CD14-positive monocyte (primary cell): ENCODE measurements at regions not wholly inside any gene's neighbourhood (a gene's known extent, or its start where the extent isn't known, plus 50 kb on each side); places are given as distances from the start of the nearest gene placed in this dataset.

Experiments
- DNase-seq, 3 donors: peaks; one replicate each; pipeline ENCODE4 v3.0.0-alpha.2; 2011 to 2022
- H2AFZ ChIP-seq: 2 replicates; pipeline ENCODE4 v1.6.0; 2012; ENCODE audit warnings: mild to moderate bottlenecking, low read depth, low read length, inconsistent platforms; ENCODE audit not compliant: insufficient read depth, poor library complexity, severe bottlenecking
- H3K27ac ChIP-seq, 2 donors: 1 replicate in 1 of 2; 2 replicates in 1 of 2; pipeline ENCODE4 v1.5.1; 2012 to 2013; ENCODE audit warnings: low read length in 2 of 2, control low read depth in 1 of 2, inconsistent platforms in 1 of 2, low read depth in 1 of 2, mild to moderate bottlenecking in 1 of 2
- H3K27me3 ChIP-seq, 2 donors: one replicate each; pipeline versions ENCODE4 v1.6.0 to v1.6.1; 2011 to 2013; ENCODE audit warnings: low read length in 2 of 2; ENCODE audit not compliant: control insufficient read depth in 2 of 2, insufficient read depth in 2 of 2
- H3K36me3 ChIP-seq, 2 donors: replicated peaks in 1 of 2; 1 replicate in 1 of 2; 2 replicates in 1 of 2; pipeline versions ENCODE4 v1.5.1 to v1.6.1; 2012 to 2013; ENCODE audit warnings: low read length in 2 of 2, control low read depth in 1 of 2, inconsistent platforms in 1 of 2, mild to moderate bottlenecking in 1 of 2; ENCODE audit not compliant: insufficient read depth in 2 of 2, control insufficient read depth in 1 of 2
- H3K4me1 ChIP-seq, 2 donors: 1 replicate in 1 of 2; 2 replicates in 1 of 2; pipeline versions ENCODE4 v1.5.1 to v1.6.1; 2012 to 2013; ENCODE audit warnings: low read length in 2 of 2, control low read depth in 1 of 2, inconsistent platforms in 1 of 2, mild to moderate bottlenecking in 1 of 2, moderate library complexity in 1 of 2; ENCODE audit not compliant: insufficient read depth in 2 of 2, control insufficient read depth in 1 of 2
- H3K4me2 ChIP-seq: replicated peaks from 2 replicates; pipeline ENCODE3; 2012; ENCODE audit warnings: low read length, moderate library complexity, mild to moderate bottlenecking; ENCODE audit not compliant: poor library complexity, severe bottlenecking; ENCODE audit errors: extremely low read depth
- H3K4me3 ChIP-seq, 3 experiments: fragments of 200-600 bp in 1 of 3; sonication (generic) in 1 of 3; replicated peaks in 1 of 3; 1 replicate in 2 of 3; 2 replicates in 1 of 3; pipeline ENCODE4 v1.5.1; 2011 to 2013; ENCODE audit warnings: low read length in 3 of 3, mild to moderate bottlenecking in 3 of 3, control low read depth in 2 of 3, low read depth in 2 of 3, inconsistent platforms in 1 of 3, moderate library complexity in 1 of 3
- H3K79me2 ChIP-seq: 2 replicates; pipeline ENCODE4 v1.6.0; 2012; ENCODE audit warnings: mild to moderate bottlenecking, control low read depth, inconsistent platforms, low read length, moderate library complexity; ENCODE audit not compliant: insufficient read depth
- H3K9ac ChIP-seq: 2 replicates; pipeline ENCODE4 v1.6.0; 2017; ENCODE audit warnings: low read length, mild to moderate bottlenecking; ENCODE audit not compliant: insufficient read depth, poor library complexity, severe bottlenecking
- H3K9me3 ChIP-seq, 2 donors: replicated peaks in 1 of 2; 1 replicate in 1 of 2; 2 replicates in 1 of 2; pipeline versions ENCODE4 v1.5.1 to v1.6.1; 2012 to 2013; ENCODE audit warnings: low read length in 2 of 2, control low read depth in 1 of 2; ENCODE audit not compliant: control insufficient read depth in 1 of 2, insufficient read depth in 1 of 2
- H4K20me1 ChIP-seq: 2 replicates; pipeline ENCODE4 v1.6.0; 2012; ENCODE audit warnings: mild to moderate bottlenecking, low read length, control low read depth, moderate library complexity; ENCODE audit not compliant: insufficient read depth
- H3K27ac Mint-ChIP-seq, 7 donors: one replicate each; pipeline ENCODE4 v1.8.0; 2020; ENCODE audit warnings: mild to moderate bottlenecking in 7 of 7, mixed read lengths in 7 of 7, moderate library complexity in 6 of 7, inconsistent platforms in 2 of 7
- H3K27me3 Mint-ChIP-seq, 3 donors: one replicate each; pipeline ENCODE4 v1.8.0; 2021 to 2022; ENCODE audit warnings: low read depth in 3 of 3, mild to moderate bottlenecking in 3 of 3, mixed read lengths in 3 of 3, moderate library complexity in 3 of 3, inconsistent platforms in 1 of 3
- H3K36me3 Mint-ChIP-seq, 2 donors: one replicate each; pipeline ENCODE4 v1.8.0; 2020; ENCODE audit warnings: mixed read lengths in 2 of 2, inconsistent platforms in 1 of 2, mild to moderate bottlenecking in 1 of 2
- H3K4me1 Mint-ChIP-seq: one replicate; pipeline ENCODE4 v1.8.0; 2020; ENCODE audit warnings: mild to moderate bottlenecking, mixed read lengths
- H3K4me3 Mint-ChIP-seq, 2 donors: one replicate each; pipeline ENCODE4 v1.8.0; 2020; ENCODE audit warnings: mild to moderate bottlenecking in 2 of 2, mixed read lengths in 2 of 2, moderate library complexity in 1 of 2
- H3K9me3 Mint-ChIP-seq, 7 donors: one replicate each; pipeline ENCODE4 v1.8.0; 2020 to 2022; ENCODE audit warnings: mixed read lengths in 7 of 7, mild to moderate bottlenecking in 6 of 7, moderate library complexity in 6 of 7, inconsistent platforms in 2 of 7
- WGBS: methylation state at CpG from one replicate; pipeline ENCODE4 v1.1.5; 2013; ENCODE audit warnings: missing lambda C conversion rate; ENCODE audit not compliant: insufficient coverage; 5-methylcytosine and 5-hydroxymethylcytosine counted together
- intact Hi-C, 2 donors: fragments of 100-400 bp; cut with micrococcal nuclease; formaldehyde crosslinking; loops; one replicate each; pipeline versions ENCODE4 v1.15.0 to v1.15.1; 2023
- TF ChIP-seq, protein P1 (sequence below): fragments of 200-600 bp; IDR thresholded peaks from one replicate; pipeline ENCODE4 v1.8.0; 2022; ENCODE audit warnings: antibody characterized with exemption, mild to moderate bottlenecking

DNA sequence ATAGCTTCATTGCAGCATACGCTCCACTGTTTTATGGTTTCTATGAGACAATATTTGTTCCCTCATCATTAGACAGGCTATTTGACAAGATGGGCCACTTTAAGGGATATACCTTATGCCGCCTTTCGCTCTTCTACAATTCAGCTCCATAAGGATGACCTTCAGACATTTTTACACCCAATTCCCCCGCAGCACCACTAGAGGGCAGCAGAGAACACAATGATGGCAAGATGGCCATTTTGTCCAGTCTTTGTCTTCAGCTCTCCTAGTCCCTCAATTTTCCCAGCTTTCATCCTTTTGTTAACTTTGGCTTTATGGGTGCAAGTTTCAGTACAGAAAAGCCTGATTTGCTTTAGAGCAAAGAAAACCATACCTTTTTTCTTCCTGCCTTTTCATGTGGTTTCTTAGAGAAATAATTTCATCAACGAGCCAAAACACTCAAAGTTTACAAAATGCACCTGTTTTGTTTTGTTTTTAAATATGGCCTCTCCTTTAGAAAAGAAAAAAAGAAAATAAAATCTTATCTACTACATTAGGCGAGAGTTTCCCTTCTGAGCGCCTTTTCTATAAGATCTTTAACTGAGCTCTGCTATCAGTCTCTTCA lies 355.3 kb downstream of the TOX3 start:
- 40% methylated on average over 4 of the region's 7 CpGs for WGBS
- no peaks in the 10 kb centered on the region for H3K9me3 ChIP-seq
- no peaks in the 10 kb centered on the region for H3K79me2 ChIP-seq
- no peaks in the 10 kb centered on the region for H3K4me1 ChIP-seq
- no peak overlapping the region for H2AFZ ChIP-seq
- no peak overlapping the region for H3K4me3 Mint-ChIP-seq
- intact Hi-C loops: loop anchor here (5.0 kb wide), 1 partner anchor 721 kb away; no protein-coding TSS in a partner anchor
- TF ChIP-seq, protein P1, sequence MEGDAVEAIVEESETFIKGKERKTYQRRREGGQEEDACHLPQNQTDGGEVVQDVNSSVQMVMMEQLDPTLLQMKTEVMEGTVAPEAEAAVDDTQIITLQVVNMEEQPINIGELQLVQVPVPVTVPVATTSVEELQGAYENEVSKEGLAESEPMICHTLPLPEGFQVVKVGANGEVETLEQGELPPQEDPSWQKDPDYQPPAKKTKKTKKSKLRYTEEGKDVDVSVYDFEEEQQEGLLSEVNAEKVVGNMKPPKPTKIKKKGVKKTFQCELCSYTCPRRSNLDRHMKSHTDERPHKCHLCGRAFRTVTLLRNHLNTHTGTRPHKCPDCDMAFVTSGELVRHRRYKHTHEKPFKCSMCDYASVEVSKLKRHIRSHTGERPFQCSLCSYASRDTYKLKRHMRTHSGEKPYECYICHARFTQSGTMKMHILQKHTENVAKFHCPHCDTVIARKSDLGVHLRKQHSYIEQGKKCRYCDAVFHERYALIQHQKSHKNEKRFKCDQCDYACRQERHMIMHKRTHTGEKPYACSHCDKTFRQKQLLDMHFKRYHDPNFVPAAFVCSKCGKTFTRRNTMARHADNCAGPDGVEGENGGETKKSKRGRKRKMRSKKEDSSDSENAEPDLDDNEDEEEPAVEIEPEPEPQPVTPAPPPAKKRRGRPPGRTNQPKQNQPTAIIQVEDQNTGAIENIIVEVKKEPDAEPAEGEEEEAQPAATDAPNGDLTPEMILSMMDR: peak; percentile 93
- H3K4me2 ChIP-seq: no peak overlapping the region
- no peaks in the 10 kb centered on the region for H3K36me3 Mint-ChIP-seq
- H3K36me3 ChIP-seq: no peaks in the 10 kb centered on the region
- H3K9me3 Mint-ChIP-seq: peaks cover 0 to 2% (median 0%) of the 10 kb centered on the region in 7 donors
- no peak overlapping the region for H3K27ac Mint-ChIP-seq
- H4K20me1 ChIP-seq: no peaks in the 10 kb centered on the region
- no peaks in the 10 kb centered on the region for H3K27me3 ChIP-seq
- no peaks in the 10 kb centered on the region for H3K4me1 Mint-ChIP-seq
- H3K27ac ChIP-seq: no peak overlapping the region
- DNase-seq: peak; percentile 17 to 39 (median 23)
- no peak overlapping the region for H3K4me3 ChIP-seq
- H3K27me3 Mint-ChIP-seq: peaks cover 0 to 4% (median 2%) of the 10 kb centered on the region in 3 donors
- no peak overlapping the region for H3K9ac ChIP-seq

GRCh38 chr16:52184336-52184735 lies 362.6 kb downstream of the TOX3 start:
- Mint-ChIP-seq H3K27me3 (peaks cover 0 to 2% (median 0%) of the 10 kb centered on the region in 3 donors), H3K4me1 (no peaks in the 10 kb centered on the region)

More at GRCh38 chr16:52184336-52184735, 362.6 kb downstream of the TOX3 start:
- Mint-ChIP-seq H3K36me3 (no peaks in the 10 kb centered on the region), H3K9me3 (peaks cover 0 to 2% (median 0%) of the 10 kb centered on the region in 7 donors), H3K4me3 (no peak overlapping the region), H3K27ac (no peak overlapping the region)
- no peak overlapping the region for H2AFZ ChIP-seq
- intact Hi-C loops: loop anchor here in 1 of 2 donors (10.0 kb wide), 1 partner anchor 840 kb away; no protein-coding TSS in a partner anchor
- H4K20me1 ChIP-seq: no peaks in the 10 kb centered on the region
- no peak for DNase-seq
- TF ChIP-seq, protein P1: no peak
- no CpG with 5 or more reads among the region's 3 CpGs for WGBS
- H3K9ac ChIP-seq: no peak overlapping the region
- H3K27ac ChIP-seq: no peak overlapping the region
- no peak overlapping the region for H3K4me2 ChIP-seq
- H3K79me2 ChIP-seq: no peaks in the 10 kb centered on the region
- H3K27me3 ChIP-seq: no peaks in the 10 kb centered on the region
- H3K4me3 ChIP-seq: no peak overlapping the region
- no peaks in the 10 kb centered on the region for H3K36me3 ChIP-seq
- H3K4me1 ChIP-seq: no peaks in the 10 kb centered on the region
- H3K9me3 ChIP-seq: no peaks in the 10 kb centered on the region
